ENCODE measurements at regions not wholly inside any gene's neighbourhood (a gene's known extent, or its start where the extent isn't known, plus 50 kb on each side); places are given as distances from the start of the nearest gene placed in this dataset.

DNA sequence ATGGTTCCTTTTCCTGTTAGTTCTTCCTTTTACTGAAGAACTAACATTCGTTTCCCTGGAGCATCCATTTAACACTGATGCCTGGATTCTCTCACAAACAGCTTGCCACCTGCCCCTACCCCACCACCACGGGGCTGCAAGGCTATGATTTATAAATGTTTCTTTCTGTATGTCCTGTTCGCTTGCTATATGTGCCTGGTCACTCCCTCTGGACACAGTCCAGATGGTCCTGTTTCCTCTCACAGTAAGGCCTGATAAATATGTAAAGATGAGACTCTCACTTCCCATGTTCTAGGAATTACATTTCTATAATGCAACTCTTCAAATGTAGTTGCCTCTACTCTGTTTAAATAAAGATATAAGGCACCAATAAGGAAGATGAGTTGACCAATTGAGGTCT is 146.4 kb upstream of the SHB start:
- TF ChIP-seq, protein P1, sequence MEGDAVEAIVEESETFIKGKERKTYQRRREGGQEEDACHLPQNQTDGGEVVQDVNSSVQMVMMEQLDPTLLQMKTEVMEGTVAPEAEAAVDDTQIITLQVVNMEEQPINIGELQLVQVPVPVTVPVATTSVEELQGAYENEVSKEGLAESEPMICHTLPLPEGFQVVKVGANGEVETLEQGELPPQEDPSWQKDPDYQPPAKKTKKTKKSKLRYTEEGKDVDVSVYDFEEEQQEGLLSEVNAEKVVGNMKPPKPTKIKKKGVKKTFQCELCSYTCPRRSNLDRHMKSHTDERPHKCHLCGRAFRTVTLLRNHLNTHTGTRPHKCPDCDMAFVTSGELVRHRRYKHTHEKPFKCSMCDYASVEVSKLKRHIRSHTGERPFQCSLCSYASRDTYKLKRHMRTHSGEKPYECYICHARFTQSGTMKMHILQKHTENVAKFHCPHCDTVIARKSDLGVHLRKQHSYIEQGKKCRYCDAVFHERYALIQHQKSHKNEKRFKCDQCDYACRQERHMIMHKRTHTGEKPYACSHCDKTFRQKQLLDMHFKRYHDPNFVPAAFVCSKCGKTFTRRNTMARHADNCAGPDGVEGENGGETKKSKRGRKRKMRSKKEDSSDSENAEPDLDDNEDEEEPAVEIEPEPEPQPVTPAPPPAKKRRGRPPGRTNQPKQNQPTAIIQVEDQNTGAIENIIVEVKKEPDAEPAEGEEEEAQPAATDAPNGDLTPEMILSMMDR (conservative IDR thresholded peaks at IDR 0.05; ENCODE audit: low read length) = no peak
- no peak for TF ChIP-seq EZH2phosphoT487 (IDR thresholded peaks at IDR 0.05; ENCODE audit: borderline replicate concordance)

All from Loucy (cell line).